Skin of body (tissue), 1 donor: ENCODE measurements at regions not wholly inside any gene's neighbourhood (a gene's known extent, or its start where the extent isn't known, plus 50 kb on each side); places are given as distances from the start of the nearest gene placed in this dataset.
A peak's percentile ranks its signal among the peaks of the same experiment; 100 is the strongest.
"Not testable (repeated sequence)": the region's sequence is repeated elsewhere in the genome, so short reads cannot be mapped to it uniquely, and the experiment has no call there.

ENCODE experiments used
- DNase-seq: peaks from one replicate; lab custom pipeline; 2025; lab: John Stamatoyannopoulos, UW

GRCh38 chr2:35957053-35957452 is 398.5 kb upstream of the CRIM1 start:
- not testable (repeated sequence) for DNase-seq

- DNase-seq = no peak
Observed at GRCh38 chr2:35946478-35946877, 409.1 kb upstream of the CRIM1 start.

DNA sequence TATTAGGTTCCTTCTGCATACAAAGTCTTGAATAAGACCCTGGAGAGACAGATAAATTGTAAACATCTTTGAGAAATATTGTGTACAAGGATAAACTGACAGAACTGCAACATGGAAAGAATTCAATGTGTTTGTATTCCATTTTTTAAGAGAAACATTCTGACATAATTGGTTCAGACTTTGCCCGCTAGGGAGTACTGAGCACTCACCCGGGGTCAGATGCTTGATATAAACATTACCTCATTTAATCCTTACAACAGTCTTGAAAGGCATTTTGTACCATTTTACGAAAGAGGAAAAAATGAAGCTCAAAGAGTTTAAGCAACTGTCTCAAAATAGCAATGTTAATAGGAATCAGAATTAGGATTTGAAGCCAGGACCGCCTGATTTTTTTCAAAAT is 416.7 kb upstream of the CRIM1 start:
- DNase-seq = no peak

DNA sequence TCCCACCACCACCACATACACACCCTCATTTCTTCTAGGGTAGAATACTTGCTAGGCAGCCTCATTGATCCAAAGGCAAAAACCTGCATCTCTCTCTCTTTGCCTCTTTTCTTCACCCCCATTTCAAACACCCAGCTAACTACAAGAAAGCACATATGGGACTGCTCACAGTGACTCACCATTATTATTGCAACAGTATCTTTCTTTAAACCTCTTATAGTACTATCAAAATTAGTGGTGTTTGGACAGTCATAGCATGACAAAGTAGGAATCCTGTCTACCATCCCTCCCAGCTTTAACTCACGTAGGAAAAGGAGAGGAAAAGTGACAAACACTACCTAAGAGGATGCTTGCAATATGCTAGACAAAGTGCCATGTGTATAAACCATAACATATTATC is 422.5 kb upstream of the CRIM1 start:
- DNase-seq = no peak

GRCh38 chr2:35932276-35932963 is 423.2 kb upstream of the CRIM1 start:
- no peak for DNase-seq

- DNase-seq = no peak
Observed at GRCh38 chr2:35931626-35932025, 424.0 kb upstream of the CRIM1 start.

GRCh38 chr2:35931115-35931514 is 424.5 kb upstream of the CRIM1 start:
- DNase-seq = no peak

DNA sequence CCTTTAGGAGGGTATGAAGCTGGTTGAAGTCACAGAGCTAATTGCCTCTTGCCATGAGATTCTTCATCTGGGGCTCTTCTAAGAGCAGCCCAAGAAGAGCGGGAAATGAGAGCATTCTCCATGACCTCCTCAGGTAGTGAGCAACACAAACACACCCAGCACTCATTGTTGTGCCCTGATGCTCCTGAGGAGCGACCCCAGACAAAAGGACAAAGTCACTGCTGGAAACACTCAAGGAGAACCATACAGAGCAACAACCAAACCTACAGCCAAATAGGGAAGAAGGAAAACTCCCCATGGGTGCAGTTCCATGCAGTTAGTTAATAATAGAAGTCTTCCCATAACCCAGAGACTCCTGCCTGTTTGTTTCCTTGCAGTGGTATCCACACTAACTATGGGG is 426.0 kb upstream of the CRIM1 start:
- DNase-seq = no peak

GRCh38 chr2:35920061-35920460 is 435.5 kb upstream of the CRIM1 start:
- no peak for DNase-seq

DNA sequence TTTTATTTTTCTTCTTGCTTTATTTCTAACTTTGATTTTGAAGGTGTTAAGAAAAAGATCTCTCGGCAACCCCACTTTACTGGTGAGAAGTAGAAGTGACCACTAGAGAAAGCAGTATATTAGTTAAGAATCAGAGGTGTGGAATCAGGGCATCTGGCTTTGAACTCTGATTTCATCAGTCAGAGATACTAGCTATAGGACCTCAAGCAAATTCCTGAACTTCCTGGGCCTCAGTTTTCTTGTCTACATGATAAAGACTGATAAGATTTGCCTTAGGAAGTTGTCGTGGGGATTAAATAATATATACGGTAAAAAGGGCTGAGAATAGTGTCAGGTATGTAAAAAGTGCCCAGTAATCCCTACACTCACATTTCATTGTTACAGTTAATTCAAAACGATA is 440.3 kb upstream of the CRIM1 start:
- no peak for DNase-seq

DNA sequence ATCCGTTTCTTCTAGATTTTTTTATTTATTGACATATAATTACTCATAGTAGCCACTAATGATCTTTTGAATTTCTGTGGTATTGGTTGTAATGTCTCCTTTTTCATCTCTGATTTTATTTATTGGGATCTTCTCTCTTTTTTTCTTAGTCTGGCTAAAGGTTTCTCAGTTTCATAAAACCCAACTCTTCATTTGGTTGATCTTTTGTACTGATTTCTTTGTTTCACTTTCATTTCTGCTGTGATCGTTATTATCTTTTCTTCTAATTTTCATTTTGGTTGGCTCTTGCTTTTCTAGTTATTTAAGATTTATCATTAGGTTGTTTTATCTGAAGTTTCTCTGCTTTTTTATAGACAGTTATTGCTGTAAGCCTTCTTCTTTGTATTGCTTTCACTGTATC is 463.6 kb upstream of the CRIM1 start:
- no peak for DNase-seq

DNA sequence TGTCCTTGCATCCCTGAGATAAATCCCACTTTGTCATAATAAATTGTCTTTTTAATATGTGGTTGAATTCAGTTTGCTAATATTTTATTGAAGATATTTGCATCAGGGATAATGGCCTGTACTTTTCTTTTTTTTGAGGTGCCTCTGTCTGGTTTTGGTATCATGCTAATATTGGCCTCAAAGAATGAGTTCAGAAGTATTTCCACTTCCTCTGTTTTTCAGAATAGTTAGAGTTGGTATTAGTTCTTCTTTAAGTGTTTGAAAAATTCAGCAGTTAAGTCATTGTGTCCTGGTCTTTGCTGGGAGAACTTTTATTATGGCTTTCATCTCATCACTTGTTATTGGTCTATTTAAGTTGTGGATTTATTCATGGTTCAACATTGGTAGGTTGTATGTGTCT is 464.1 kb upstream of the CRIM1 start:
- DNase-seq = no peak

DNA sequence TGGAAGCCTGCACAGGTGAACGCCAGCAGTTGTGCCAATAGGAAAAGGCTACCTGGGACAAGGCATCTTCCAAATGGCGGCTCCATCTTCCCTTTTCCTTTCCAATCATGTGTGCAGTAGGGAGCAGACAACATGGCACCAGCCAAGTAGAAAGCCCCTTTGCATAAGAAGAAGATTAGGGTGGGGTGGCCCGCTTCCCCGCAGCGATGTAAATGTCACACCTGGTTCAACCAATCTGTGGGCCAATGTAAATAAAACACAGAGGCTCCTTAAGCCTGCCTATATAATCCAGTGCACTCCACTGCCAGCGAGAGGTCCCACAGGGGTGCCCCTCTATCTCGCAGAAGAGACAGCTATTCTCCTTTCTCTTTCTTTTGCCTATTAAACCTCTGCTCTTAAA is 468.4 kb upstream of the CRIM1 start:
- DNase-seq = no peak

DNA sequence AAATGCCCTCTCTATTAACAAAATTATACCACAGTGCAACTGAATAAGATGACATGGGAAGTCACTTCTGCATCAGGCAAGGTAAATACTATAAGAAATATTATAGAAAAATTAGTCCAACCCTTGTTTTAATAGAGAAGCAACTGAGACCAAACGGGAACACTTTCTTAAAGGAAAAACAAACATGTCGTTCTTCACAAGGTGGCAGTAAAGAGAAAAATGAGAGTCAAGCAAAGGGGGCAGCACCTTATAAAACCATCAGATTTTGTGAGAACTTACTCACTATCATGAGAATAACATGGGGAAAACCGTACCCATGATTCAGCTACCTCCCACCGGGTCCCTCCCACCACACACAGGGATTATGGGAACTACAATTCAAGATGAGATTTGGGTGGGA is 481.7 kb upstream of the CRIM1 start:
- DNase-seq = no peak

DNA sequence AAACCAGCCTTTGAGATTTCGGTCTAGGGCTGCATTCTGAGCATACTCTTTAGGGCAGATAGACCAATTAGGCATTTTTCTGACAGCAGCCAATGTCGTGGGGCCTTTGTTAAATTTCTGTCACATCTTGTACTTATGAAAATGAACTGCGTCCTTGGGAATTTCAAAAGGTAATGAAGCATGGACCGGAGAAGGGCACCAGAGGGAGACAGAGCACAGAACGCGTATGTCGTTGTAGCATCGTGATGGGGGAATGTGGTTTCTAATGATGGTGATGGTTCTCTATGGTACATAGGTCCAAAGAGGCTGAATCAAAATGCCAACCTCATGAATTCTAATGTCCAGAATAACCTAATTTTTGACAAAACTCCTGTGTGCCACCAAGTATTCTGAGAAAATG is 483.9 kb upstream of the CRIM1 start:
- peak; percentile 2 for DNase-seq

DNA sequence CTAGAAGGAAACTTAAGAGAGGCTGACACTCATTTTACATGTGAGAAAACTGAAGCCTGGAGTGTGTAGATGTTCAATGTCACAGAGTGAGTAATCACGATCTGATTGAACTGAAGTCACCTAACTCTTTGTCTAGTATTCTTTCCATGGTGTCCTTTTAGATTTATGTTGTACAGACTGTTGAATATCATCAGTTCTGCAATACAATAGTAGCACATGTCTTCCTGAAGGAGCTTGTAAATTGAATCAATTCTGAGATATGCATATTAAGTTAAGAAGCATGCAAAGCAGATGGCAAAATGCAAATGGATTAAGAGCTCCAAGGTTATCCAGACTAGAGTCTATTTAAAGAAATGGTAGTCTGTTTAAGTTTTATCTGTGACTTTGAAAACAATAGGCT is 484.9 kb upstream of the CRIM1 start:
- no peak for DNase-seq

GRCh38 chr2:35864141-35864540 is 491.4 kb upstream of the CRIM1 start:
- DNase-seq = no peak

GRCh38 chr2:35858216-35858615 is 497.4 kb upstream of the CRIM1 start:
- no peak for DNase-seq

- no peak for DNase-seq
Observed at GRCh38 chr2:35857498-35857897, 498.1 kb upstream of the CRIM1 start.

GRCh38 chr2:35831385-35831784 is 524.2 kb upstream of the CRIM1 start:
- DNase-seq = no peak

DNA sequence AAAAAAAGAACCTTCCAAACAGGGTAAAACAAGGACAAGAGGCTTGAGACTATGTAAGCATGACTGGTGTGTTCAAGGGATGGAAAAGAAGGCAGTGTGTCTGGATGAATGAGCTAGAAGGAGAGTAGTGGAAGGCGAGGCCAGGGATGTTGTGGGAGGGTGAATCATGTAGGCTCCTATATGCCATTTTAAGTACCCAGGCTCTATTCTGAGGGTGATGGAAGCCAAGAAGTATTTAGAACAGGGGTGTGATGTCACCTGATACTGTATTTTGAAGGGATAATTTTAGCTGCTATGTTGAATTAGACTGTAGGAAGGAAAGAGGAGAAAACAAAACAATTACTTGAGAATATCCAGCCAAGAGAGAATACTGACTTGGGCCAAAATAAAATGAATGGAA is 524.7 kb upstream of the CRIM1 start:
- no peak for DNase-seq

DNA sequence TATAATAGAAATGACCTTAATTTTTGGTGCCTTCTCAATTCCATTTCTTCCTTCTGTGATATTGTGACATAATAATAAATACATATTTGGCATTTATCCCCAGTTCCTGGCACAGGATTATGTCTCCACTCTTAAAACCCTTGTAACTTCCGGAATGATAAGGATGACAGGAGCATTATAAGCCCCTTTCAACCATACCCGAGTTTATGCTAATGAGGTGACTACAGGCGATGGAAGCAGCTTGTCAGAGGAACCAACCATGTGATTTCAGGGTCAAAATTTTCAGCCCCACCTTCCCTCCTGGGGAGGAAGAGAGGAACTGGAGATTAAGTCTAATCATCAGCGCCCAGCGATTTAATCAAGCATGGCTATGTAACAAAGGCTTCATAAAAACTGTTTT is 528.5 kb upstream of the CRIM1 start:
- no peak for DNase-seq

- no peak for DNase-seq
Observed at GRCh38 chr2:35822716-35823115, 532.9 kb upstream of the CRIM1 start.

- no peak for DNase-seq
Observed at GRCh38 chr2:35821675-35822074, 533.9 kb upstream of the CRIM1 start.
